Kidney tubule cell (primary cell): ENCODE measurements at regions not wholly inside any gene's neighbourhood (a gene's known extent, or its start where the extent isn't known, plus 50 kb on each side); places are given as distances from the start of the nearest gene placed in this dataset.
A peak's percentile ranks its signal among the peaks of the same experiment; 100 is the strongest.
"Not testable (repeated sequence)": the region's sequence is repeated elsewhere in the genome, so short reads cannot be mapped to it uniquely, and the experiment has no call there.

Source experiments
- DNase-seq: peaks from one replicate; pipeline ENCODE4 v3.0.0-alpha.2; 2018; ENCODE audit warnings: low spot score

GRCh38 chr14:21902561-21903181, 229.1 kb upstream of the OR4E1 start:
- no peak for DNase-seq

DNA sequence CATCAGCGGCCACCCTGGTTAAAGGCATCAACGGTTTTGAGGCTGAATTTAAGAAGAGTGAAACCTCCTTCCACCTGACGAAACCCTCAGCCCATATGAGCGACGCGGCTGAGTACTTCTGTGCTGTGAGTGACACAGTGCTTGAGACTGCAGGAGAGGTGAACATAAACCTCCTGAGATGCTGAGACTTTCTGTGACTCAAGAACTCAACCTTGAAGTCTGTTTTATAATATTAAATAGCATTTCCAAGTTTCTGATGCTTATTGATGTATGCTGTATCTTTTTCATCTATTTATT, 221.2 kb upstream of the OR4E1 start:
- not testable (repeated sequence) for DNase-seq

GRCh38 chr14:21894003-21894897, 220.6 kb upstream of the OR4E1 start:
- no peak for DNase-seq

DNA sequence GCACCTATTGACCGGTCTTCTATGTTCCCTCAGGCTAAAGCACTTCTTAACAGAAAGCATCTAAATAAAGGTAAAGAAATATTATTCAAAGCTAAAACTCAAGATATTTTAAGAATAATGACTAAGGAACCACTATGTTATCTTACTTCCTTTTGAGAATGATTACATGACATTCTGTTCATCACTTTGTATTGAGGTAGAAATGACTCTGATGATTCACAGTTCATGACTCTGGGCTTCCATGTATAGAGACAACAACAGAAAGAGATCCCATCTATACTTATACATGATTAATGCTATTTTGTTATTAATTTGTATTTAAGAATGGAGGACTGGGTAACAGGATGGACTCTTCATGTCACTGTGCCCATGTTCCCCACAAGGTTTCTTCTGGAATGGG, 218.3 kb upstream of the OR4E1 start:
- no peak for DNase-seq

- DNase-seq = no peak
These were observed 211.4 kb upstream of the OR4E1 start for GRCh38 chr14:21884995-21885394.

- peak; percentile 5 for DNase-seq
These were observed 208.6 kb upstream of the OR4E1 start for GRCh38 chr14:21882226-21882625.

DNA sequence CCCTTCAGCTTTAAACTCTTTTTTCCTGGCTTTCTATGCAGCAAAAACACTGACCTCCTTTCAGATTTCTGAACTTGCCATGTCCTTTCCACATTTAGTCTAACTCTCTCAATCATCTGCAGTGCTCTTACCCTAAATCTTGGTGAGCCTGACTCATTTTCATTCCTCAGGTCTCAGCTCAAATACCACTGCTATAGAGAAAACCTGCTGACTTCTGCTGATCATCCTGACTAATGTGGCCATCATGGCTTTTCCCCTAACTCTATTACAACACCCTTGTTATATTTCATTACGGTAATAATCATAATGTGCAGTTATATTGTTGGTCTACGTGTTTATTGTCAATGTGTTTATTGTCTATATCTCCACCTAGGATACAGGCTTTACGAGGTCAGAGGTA, 207.3 kb upstream of the OR4E1 start:
- no peak for DNase-seq

DNA sequence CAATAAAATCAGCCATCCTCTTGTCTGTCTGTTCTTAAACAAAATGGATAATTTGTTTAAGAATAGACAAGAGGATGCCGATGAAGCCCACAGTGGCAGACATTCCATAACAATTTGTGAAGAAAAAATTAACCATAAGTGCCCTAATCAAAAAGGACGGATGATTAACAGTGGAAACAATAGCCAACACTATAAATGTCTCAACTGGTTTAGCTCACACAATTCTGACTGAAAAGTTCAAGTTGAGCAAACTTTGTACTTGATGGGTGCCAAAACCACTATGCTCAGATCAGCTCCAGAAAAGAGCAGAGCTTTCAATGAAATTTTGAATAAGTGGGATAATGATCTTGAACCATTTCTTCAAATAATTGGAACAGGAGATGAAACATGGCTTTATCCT, 202.2 kb upstream of the OR4E1 start:
- DNase-seq = no peak

DNA sequence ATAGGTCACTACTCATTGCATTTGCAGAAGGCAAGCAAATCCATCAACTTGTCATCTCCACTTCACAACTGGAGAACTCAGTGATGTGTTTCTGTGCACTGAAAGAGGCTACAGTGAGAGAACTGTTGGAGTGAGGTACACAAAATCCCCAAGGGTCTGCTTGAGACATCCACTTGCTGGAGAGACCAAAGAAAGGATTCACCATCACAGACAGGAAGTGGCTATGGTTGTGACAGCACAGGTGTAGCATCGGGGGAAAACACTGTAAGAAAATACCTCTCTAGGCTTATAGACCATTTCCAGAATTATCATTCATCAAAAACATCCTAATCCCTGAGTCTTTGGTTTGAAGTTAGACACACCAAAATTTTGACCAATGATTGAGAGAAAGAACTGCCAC, 201.3 kb upstream of the OR4E1 start:
- no peak for DNase-seq

- DNase-seq = no peak
These were observed 200.5 kb upstream of the OR4E1 start for GRCh38 chr14:21874167-21874566.

GRCh38 chr14:21868442-21869046, 194.9 kb upstream of the OR4E1 start:
- peak; percentile 75 for DNase-seq

DNA sequence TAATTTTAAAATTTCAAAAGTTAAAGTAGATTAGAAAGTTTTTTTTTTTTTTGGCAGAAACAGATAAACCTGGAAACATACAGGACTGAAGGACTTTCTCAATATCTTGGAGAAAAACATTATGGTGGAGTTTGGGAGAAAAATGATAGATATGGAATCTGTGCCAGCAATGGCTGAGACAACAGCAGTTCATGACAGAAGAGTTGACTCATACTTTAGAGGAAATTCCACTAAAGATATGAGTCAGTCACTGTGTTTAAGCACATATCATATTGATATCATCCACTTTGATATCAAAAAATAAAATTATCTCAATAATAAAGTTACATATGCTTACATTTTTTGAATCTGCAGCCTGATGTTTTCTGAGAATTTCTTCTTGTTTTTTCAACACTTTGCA, 193.9 kb upstream of the OR4E1 start:
- DNase-seq = peak; percentile 49

- peak; percentile 28 for DNase-seq
These were observed 192.9 kb upstream of the OR4E1 start for GRCh38 chr14:21866479-21866878.

DNA sequence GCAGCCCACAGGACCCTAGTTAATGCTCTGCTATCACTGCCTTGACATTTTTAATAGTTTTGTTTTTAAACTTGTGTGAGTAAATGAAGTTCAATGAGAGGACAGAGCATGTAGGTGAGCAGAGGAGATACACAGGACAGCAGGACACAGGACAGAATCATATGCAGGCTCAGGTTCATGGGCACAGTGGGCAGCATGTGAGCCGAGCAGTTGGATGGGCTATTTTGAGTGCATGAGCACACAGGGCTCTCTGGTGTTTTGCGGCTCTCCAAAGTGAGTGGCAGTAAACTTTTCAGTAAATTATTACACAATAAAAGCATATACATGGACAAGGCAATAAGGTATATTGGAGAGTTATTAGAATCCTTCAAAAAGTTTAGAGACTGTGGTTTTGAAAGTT, 189.7 kb upstream of the OR4E1 start:
- no peak for DNase-seq

- no peak for DNase-seq
These were observed 187.5 kb upstream of the OR4E1 start for GRCh38 chr14:21861153-21861552.

- peak; percentile 31 for DNase-seq
These were observed 186.6 kb upstream of the OR4E1 start for GRCh38 chr14:21860172-21860571.

- no peak for DNase-seq
These were observed 179.2 kb upstream of the OR4E1 start for GRCh38 chr14:21852775-21853174.

DNA sequence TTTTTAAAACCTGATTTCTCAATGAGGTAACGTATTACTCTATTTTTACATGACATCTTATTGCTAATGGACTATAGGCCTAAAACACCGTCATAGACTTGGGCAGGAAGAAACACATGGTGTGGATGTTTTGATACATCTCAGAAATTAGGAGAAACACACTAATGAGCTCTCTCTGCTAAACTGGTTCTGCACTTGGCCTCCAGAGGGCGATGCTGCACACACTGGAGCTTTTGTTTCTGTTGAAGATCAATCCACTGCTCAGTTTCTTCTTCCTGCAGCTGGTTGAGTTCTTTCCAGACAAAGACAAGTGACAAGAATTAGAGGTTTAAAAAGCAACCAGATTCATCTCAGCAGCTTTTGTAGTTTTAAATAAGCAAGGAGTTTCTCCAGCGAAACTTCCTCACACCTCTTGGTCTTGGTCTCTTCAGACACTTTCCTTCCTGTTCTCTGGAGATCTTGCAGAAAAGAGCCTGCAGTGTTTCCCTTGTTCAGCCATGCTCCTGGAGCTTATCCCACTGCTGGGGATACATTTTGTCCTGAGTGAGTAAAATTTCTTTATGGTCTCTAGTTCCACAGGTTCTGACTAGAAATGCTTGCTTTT, 178.5 kb upstream of the OR4E1 start:
- peak; percentile 23 for DNase-seq

GRCh38 chr14:21846902-21847301, 173.3 kb upstream of the OR4E1 start:
- DNase-seq = not testable (repeated sequence)

DNA sequence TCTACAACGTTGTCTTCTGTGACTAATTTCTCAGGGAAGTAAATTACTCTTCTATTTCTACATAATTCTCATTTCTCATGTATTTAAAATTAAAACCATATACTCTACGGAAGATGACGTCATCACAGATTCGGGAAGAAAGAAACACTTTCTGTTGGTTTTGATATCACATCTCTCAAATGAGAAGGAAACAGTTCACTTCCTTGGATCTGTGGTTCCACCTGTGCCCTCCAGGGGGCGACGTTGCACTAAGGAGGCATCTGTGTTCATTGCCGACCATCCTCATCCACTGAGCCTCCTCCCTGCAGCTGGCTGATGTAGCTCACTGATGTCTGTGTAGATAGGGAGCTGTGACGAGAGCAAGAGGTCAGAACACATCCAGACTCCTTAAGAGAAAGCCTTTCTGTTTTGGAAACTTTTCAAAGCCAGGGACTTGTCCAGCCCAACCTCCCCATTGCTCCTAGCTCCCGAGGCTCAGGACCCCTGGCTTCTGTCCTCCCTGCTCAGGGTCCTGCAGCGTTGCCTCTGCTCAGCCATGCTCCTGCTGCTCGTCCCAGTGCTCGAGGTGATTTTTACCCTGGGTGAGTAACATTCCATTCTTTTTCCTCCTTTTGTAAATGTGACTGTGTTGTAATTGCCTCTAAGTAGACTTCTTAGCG, 172.7 kb upstream of the OR4E1 start:
- DNase-seq = peak; percentile 25

- DNase-seq = peak; percentile 4
These were observed 167.1 kb upstream of the OR4E1 start for GRCh38 chr14:21840765-21841164.

DNA sequence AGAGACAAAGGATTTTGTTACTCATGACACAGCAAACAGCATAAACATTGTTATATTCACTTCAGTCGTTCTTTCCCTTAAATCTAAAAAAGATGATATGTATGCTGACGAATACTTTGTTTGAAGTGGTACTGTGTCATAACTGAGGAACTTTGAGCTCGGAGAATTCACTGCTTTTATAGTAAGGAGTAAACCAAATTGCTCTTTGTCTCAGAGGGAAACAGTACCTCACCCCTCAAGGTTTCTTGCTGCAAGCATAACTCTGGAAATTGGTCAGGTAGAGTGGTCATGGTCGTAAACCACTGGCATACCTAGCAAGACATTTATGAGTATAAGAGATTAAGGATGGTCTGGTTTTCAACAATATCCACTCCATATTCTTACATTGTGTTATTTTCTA, 160.2 kb upstream of the OR4E1 start:
- no peak for DNase-seq
